ENCODE measurements at regions not wholly inside any gene's neighbourhood (a gene's known extent, or its start where the extent isn't known, plus 50 kb on each side); places are given as distances from the start of the nearest gene placed in this dataset.

DNA sequence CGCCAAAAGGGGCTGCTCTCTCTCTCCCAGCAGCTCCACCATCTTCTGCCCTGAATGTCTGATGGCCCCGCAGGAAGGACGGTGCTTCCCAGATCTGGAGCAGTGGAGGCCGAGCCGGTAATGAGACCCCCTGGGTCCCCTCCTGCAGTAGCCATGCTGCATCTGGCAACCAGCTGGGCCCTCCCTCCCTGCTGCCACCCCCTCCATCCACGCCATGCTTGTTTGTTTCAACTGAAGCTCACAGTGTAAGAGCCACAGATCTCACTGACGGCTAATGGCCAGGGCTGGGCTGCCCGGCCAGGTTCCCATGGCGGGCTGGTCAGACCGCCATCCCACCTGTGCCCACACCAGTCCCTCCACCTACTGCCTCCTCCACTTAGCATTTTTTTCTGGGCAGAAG lies 260.8 kb downstream of the UACA start:
- DNase-seq, result no peak
- TF ChIP-seq, protein P1, sequence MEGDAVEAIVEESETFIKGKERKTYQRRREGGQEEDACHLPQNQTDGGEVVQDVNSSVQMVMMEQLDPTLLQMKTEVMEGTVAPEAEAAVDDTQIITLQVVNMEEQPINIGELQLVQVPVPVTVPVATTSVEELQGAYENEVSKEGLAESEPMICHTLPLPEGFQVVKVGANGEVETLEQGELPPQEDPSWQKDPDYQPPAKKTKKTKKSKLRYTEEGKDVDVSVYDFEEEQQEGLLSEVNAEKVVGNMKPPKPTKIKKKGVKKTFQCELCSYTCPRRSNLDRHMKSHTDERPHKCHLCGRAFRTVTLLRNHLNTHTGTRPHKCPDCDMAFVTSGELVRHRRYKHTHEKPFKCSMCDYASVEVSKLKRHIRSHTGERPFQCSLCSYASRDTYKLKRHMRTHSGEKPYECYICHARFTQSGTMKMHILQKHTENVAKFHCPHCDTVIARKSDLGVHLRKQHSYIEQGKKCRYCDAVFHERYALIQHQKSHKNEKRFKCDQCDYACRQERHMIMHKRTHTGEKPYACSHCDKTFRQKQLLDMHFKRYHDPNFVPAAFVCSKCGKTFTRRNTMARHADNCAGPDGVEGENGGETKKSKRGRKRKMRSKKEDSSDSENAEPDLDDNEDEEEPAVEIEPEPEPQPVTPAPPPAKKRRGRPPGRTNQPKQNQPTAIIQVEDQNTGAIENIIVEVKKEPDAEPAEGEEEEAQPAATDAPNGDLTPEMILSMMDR (IDR thresholded peaks at IDR 0.05; ENCODE audit: borderline replicate concordance, extremely low read depth, insufficient read depth), result no peak

DNA sequence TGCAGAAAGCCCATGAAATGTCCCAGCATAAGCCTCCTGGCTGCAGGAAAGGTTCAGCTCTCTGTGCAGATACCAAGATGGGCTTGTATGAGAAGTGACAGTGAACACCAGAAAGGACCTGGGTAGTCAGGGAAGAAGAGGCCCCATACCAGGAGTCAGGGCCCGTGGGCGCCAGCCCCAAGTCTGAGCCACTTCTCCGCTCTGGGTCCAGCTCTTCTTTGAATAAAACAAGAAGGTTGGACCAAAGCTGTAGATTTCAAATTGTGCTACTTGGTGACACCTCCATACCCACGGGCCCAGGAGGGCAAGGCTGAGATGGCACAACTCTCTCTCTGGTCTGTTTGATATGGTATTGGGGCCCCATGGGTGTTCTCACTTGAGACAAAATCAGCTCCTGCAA lies 261.5 kb downstream of the UACA start:
- Histone ChIP-seq H3K27ac (ENCODE audit: low read depth in 2 of 2, low read length in 2 of 2) (no peak overlapping the region), H3K36me3 (ENCODE audit: control insufficient read depth in 2 of 3, insufficient read depth in 3 of 3, low read length in 3 of 3) (no peaks in the 10 kb centered on the region), H3K27me3 (ENCODE audit: control insufficient read depth, insufficient read depth, low read length) (no peaks in the 10 kb centered on the region), H3K9ac (ENCODE audit: low read length in 3 of 3) (no peak overlapping the region), H3K4me1 (ENCODE audit: control insufficient read depth in 2 of 3, insufficient read depth in 2 of 3, low read depth in 1 of 3, low read length in 3 of 3) (peaks cover 0 to 9% (median 0%) of the 10 kb centered on the region in 3 donors), H3K4me3 (ENCODE audit: low read length in 3 of 3) (no peak overlapping the region), H3K9me3 (ENCODE audit: control insufficient read depth in 2 of 3, insufficient read depth in 1 of 3, low read length in 3 of 3) (no peaks in the 10 kb centered on the region)
- no peak for DNase-seq
- intact Hi-C loops (cut with DNase I), result no loop called here
- no peak for FAIRE-seq
- TF ChIP-seq, protein P1 (IDR thresholded peaks at IDR 0.05; ENCODE audit: borderline replicate concordance, extremely low read depth, insufficient read depth), result no peak

More for the DNA sequence above, 260.8 kb downstream of the UACA start:
- no peak overlapping the region for H3K9ac ChIP-seq (ENCODE audit: low read length in 3 of 3)
- no peak for FAIRE-seq
- H3K36me3 ChIP-seq (ENCODE audit: control insufficient read depth in 2 of 3, insufficient read depth in 3 of 3, low read length in 3 of 3), result no peaks in the 10 kb centered on the region
- no peaks in the 10 kb centered on the region for H3K9me3 ChIP-seq (ENCODE audit: control insufficient read depth in 2 of 3, insufficient read depth in 1 of 3, low read length in 3 of 3)
- H3K4me3 ChIP-seq (ENCODE audit: low read length in 3 of 3), result no peak overlapping the region
- peaks cover 0 to 9% (median 0%) of the 10 kb centered on the region in 3 donors for H3K4me1 ChIP-seq (ENCODE audit: control insufficient read depth in 2 of 3, insufficient read depth in 2 of 3, low read depth in 1 of 3, low read length in 3 of 3)
- no peak overlapping the region for H3K27ac ChIP-seq (ENCODE audit: low read depth in 2 of 2, low read length in 2 of 2)
- intact Hi-C loops (cut with DNase I), result no loop called here
- no peaks in the 10 kb centered on the region for H3K27me3 ChIP-seq (ENCODE audit: control insufficient read depth, insufficient read depth, low read length)

- no peak for DNase-seq
- intact Hi-C loops (cut with DNase I), result no loop called here
- no peaks in the 10 kb centered on the region for H3K9me3 ChIP-seq (ENCODE audit: control insufficient read depth in 2 of 3, insufficient read depth in 1 of 3, low read length in 3 of 3)
- H3K9ac ChIP-seq (ENCODE audit: low read length in 3 of 3), result no peak overlapping the region
- no peaks in the 10 kb centered on the region for H3K36me3 ChIP-seq (ENCODE audit: control insufficient read depth in 2 of 3, insufficient read depth in 3 of 3, low read length in 3 of 3)
- TF ChIP-seq, protein P1 (IDR thresholded peaks at IDR 0.05; ENCODE audit: borderline replicate concordance, extremely low read depth, insufficient read depth), result no peak
- H3K4me1 ChIP-seq (ENCODE audit: control insufficient read depth in 2 of 3, insufficient read depth in 2 of 3, low read depth in 1 of 3, low read length in 3 of 3), result peaks cover 0 to 9% (median 0%) of the 10 kb centered on the region in 3 donors
- H3K4me3 ChIP-seq (ENCODE audit: low read length in 3 of 3), result no peak overlapping the region
- no peaks in the 10 kb centered on the region for H3K27me3 ChIP-seq (ENCODE audit: control insufficient read depth, insufficient read depth, low read length)
- FAIRE-seq, result no peak
- H3K27ac ChIP-seq (ENCODE audit: low read depth in 2 of 2, low read length in 2 of 2), result no peak overlapping the region
These were observed 262.1 kb downstream of the UACA start for GRCh38 chr15:70501121-70501727.

DNA sequence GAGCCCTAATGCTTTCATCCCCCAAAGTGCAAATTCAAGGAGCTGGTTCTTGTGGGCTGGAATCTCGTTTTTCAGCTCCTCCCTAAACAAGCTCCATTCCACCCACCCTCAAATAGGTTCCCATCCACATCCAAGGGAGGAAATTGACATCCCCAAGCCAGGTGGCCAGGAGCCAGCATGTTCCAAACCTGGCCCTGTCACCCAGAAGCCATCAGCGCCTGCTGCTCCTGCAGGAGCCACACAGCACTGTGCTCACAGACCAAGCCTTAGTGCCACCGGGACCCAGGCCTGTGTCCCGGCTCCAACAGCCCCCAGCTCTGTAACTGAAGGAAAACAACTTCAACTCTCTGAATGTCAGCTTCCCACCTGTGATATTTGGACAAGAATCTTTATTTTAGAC lies 263.6 kb downstream of the UACA start:
- DNase-seq (no peak), FAIRE-seq (no peak)
- TF ChIP-seq, protein P1 (IDR thresholded peaks at IDR 0.05; ENCODE audit: borderline replicate concordance, extremely low read depth, insufficient read depth), result no peak

More for the DNA sequence above, 263.6 kb downstream of the UACA start:
- H3K27ac ChIP-seq (ENCODE audit: low read depth in 2 of 2, low read length in 2 of 2), result no peak overlapping the region
- peaks cover 0 to 7% (median 0%) of the 10 kb centered on the region in 3 donors for H3K4me1 ChIP-seq (ENCODE audit: control insufficient read depth in 2 of 3, insufficient read depth in 2 of 3, low read depth in 1 of 3, low read length in 3 of 3)
- H3K36me3 ChIP-seq (ENCODE audit: control insufficient read depth in 2 of 3, insufficient read depth in 3 of 3, low read length in 3 of 3), result no peaks in the 10 kb centered on the region
- H3K9me3 ChIP-seq (ENCODE audit: control insufficient read depth in 2 of 3, insufficient read depth in 1 of 3, low read length in 3 of 3), result no peaks in the 10 kb centered on the region
- intact Hi-C loops (cut with DNase I), result no loop called here
- H3K27me3 ChIP-seq (ENCODE audit: control insufficient read depth, insufficient read depth, low read length), result no peaks in the 10 kb centered on the region
- H3K9ac ChIP-seq (ENCODE audit: low read length in 3 of 3), result no peak overlapping the region
- no peak overlapping the region for H3K4me3 ChIP-seq (ENCODE audit: low read length in 3 of 3)
